ENCODE measurements at regions not wholly inside any gene's neighbourhood (a gene's known extent, or its start where the extent isn't known, plus 50 kb on each side); places are given as distances from the start of the nearest gene placed in this dataset.

DNA sequence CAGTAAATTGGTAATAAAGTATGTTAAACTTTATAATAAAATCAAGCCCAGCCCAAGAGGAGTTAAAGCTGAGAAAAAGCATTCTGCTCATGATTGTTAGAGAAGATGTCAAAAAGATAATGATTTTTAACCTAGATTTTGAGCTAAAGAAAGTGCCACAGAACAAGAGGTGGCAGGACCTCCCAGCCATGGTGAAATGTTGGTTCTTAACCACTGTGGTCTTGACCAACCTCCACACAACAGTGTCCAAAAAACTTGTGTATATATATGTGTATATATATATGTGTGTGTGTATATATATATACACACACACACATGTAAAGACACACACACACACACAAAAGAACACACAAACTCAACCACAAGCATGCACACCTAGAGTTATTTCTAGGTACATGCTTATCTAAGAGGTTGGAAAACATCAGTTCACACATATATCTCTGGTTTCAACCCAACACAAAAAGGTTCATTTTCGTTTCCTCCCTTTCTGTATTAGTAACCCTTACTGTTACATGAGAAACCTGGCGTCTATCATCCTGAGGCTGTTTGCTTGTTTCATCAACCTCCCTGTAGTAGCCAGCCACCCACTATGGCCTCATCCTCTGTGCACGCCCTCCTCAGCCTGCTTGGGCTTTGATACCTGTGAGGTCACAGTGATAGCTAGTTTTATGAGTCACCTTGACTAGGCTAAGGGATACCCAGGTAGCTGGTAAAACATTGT, 631.8 kb upstream of the ID2 start:
- Histone ChIP-seq H3K27ac (no peak overlapping the region), H3K36me3 (replicated peaks in 1 of 2) (no peaks in the 10 kb centered on the region), H3K9me3 (replicated peaks in 1 of 3) (no peaks in the 10 kb centered on the region), H3K4me1 (replicated peaks in 1 of 2) (no peaks in the 10 kb centered on the region), H3K4me3 (no peak overlapping the region), H3K27me3 (no peaks in the 10 kb centered on the region)
- no peak for TF ChIP-seq POLR2A (IDR thresholded peaks at IDR 0.05)
- TF ChIP-seq, protein P1, sequence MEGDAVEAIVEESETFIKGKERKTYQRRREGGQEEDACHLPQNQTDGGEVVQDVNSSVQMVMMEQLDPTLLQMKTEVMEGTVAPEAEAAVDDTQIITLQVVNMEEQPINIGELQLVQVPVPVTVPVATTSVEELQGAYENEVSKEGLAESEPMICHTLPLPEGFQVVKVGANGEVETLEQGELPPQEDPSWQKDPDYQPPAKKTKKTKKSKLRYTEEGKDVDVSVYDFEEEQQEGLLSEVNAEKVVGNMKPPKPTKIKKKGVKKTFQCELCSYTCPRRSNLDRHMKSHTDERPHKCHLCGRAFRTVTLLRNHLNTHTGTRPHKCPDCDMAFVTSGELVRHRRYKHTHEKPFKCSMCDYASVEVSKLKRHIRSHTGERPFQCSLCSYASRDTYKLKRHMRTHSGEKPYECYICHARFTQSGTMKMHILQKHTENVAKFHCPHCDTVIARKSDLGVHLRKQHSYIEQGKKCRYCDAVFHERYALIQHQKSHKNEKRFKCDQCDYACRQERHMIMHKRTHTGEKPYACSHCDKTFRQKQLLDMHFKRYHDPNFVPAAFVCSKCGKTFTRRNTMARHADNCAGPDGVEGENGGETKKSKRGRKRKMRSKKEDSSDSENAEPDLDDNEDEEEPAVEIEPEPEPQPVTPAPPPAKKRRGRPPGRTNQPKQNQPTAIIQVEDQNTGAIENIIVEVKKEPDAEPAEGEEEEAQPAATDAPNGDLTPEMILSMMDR (IDR thresholded peaks at IDR 0.05), result no peak
- intact Hi-C loops (cut with DNase I), result no loop called here
- DNase-seq, result no peak
- WGBS, 4 donors, result 89 to 94% (median 91%) methylated on average over 3 of the region's 3 CpGs

DNA sequence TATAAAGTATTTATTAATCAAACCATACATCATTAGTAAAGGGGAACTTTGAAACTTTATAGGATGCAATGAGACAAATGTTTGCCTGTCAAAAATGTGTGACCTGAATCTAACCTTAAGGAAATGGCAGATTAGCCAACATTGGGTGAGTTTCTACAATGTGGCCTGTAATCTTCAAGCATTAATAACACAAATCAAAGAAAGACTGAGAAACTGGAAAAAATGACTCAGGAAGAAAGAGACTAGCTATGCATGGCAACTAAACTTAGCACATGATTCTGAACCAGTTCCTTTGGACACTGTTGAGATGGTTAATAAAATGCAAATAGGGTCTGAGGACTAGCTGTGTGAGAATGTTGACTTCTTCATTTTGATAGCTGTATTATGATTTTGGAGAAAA, 628.6 kb upstream of the ID2 start:
- DNase-seq, result no peak
- Histone ChIP-seq H3K9me3 (replicated peaks in 1 of 3) (no peaks in the 10 kb centered on the region), H3K4me1 (replicated peaks in 1 of 2) (no peaks in the 10 kb centered on the region), H3K27me3 (no peaks in the 10 kb centered on the region), H3K4me3 (no peak overlapping the region), H3K36me3 (replicated peaks in 1 of 2) (no peaks in the 10 kb centered on the region), H3K27ac (no peak overlapping the region)
- intact Hi-C loops (cut with DNase I), result no loop called here
- TF ChIP-seq, protein P1 (IDR thresholded peaks at IDR 0.05), result no peak
- TF ChIP-seq POLR2A (IDR thresholded peaks at IDR 0.05), result no peak

DNA sequence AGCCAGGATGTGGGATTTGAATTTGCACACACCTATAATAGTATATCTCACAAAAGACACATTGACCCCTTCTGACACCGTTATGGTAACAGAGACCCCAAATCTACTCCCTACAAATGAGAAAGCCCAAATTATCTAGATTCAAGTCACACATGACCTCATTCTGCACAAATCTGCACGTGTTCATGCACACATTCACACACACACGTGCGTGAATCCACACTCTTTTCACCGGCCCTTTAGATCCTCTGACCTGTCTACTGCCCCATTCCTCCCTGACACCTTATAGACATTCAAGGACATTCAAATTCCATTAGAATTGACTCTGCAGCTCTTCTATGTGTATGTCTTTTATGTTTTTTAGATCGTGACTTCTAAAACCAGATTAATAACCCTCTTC, 627.8 kb upstream of the ID2 start:
- TF ChIP-seq POLR2A (IDR thresholded peaks at IDR 0.05), result no peak
- TF ChIP-seq, protein P1 (IDR thresholded peaks at IDR 0.05), result no peak
- Histone ChIP-seq H3K9me3 (replicated peaks in 1 of 3) (no peaks in the 10 kb centered on the region), H3K27me3 (no peaks in the 10 kb centered on the region), H3K36me3 (replicated peaks in 1 of 2) (no peaks in the 10 kb centered on the region), H3K4me1 (replicated peaks in 1 of 2) (peaks cover 0 to 4% of the 10 kb centered on the region in 2 donors), H3K27ac (no peak overlapping the region), H3K4me3 (no peak overlapping the region)
- WGBS, 4 donors, result 91 to 93% (median 93%) methylated on average over 6 of the region's 6 CpGs
- DNase-seq, result no peak
- intact Hi-C loops (cut with DNase I), result no loop called here

DNA sequence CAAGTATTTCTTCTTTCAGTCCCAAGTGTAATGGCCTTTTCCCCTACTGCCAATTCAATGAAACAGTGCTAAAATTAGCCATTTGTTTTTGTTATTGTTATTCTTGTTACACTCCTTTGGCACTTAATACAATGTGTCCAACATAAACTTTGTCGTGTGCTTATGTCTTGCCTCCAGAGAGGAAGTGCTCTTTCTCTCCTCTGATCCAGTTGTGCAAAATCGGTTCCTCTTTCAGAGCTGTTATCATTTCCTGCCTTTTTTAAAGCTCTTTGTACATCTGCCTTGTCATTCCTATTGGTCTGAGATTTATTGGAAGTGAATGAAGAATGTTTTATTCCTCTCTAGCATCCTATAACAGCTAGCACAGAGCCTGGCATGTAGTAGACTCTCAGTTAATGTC, 623.2 kb upstream of the ID2 start:
- Histone ChIP-seq H3K27me3 (no peaks in the 10 kb centered on the region), H3K27ac (no peak overlapping the region), H3K9me3 (replicated peaks in 1 of 3) (no peaks in the 10 kb centered on the region), H3K4me3 (no peak overlapping the region), H3K4me1 (replicated peaks in 1 of 2) (peaks cover 0 to 10% of the 10 kb centered on the region in 2 donors), H3K36me3 (replicated peaks in 1 of 2) (no peaks in the 10 kb centered on the region)
- intact Hi-C loops (cut with DNase I), result no loop called here
- 37 to 49% (median 44%) methylated on average over 2 of the region's 2 CpGs for WGBS, 4 donors
- DNase-seq, result no peak
- TF ChIP-seq POLR2A (IDR thresholded peaks at IDR 0.05), result no peak
- TF ChIP-seq, protein P1 (IDR thresholded peaks at IDR 0.05), result no peak

Data from adrenal gland (tissue), 9 donors.